Endothelial cell of umbilical vein (primary cell): ENCODE measurements at regions not wholly inside any gene's neighbourhood (a gene's known extent, or its start where the extent isn't known, plus 50 kb on each side); places are given as distances from the start of the nearest gene placed in this dataset.

Experiments
- BruUV-seq: library from RNA; stranded (reverse); fragments of 400-500 nt; replicated peaks from 2 replicates; lab custom pipeline; 2021; lab: Mats Ljungman, UMichigan
- CTCF ChIA-PET: fragments of 300-600, 350-600 bp; sonication (Branson Sonifier 250); formaldehyde crosslinking; loops from one replicate; lab custom pipeline; 2021; ENCODE audit warnings: antibody characterized with exemption, inconsistent platforms; lab: Charles Lee
- POLR2A ChIA-PET: fragments of 300-600, 350-600 bp; sonication (Branson Sonifier 250); formaldehyde crosslinking; loops from one replicate; lab custom pipeline; 2021; ENCODE audit warnings: antibody characterized with exemption, inconsistent platforms; lab: Charles Lee
- DNase-seq: peaks from one replicate; pipeline ENCODE4 v3.0.0-alpha.2; 2011; ENCODE audit warnings: low read depth, low spot score
- FAIRE-seq: peaks from 2 replicates; lab custom pipeline; 2011; peaks lifted over from hg19 to GRCh38; lab: Jason Lieb, UNC
- H2AFZ ChIP-seq: 2 replicates; pipeline ENCODE4 v1.6.0; 2012; ENCODE audit warnings: low read depth, low read length, control low read depth, inconsistent platforms
- H3K27ac ChIP-seq: 2 replicates; pipeline ENCODE4 v1.5.1; 2011; ENCODE audit warnings: low read depth, mild to moderate bottlenecking, control low read depth, low read length, moderate library complexity; ENCODE audit not compliant: insufficient read depth
- H3K27me3 ChIP-seq, 2 experiments: 2 replicates each; pipeline versions ENCODE4 v1.6.0 to v1.6.1; 2011; ENCODE audit warnings: low read length in 2 of 2, mixed read lengths in 1 of 2; ENCODE audit not compliant: control insufficient read depth in 2 of 2, insufficient read depth in 2 of 2
- H3K36me3 ChIP-seq, 2 experiments: 2 replicates in 1 of 2; 3 replicates in 1 of 2; pipeline ENCODE4 v1.5.1; 2011; ENCODE audit warnings: low read length in 2 of 2, mild to moderate bottlenecking in 1 of 2, moderate library complexity in 1 of 2; ENCODE audit not compliant: control insufficient read depth in 2 of 2, insufficient read depth in 2 of 2; ENCODE audit errors: extremely low read depth in 1 of 2
- H3K4me1 ChIP-seq: 3 replicates; pipeline ENCODE4 v1.5.1; 2011; ENCODE audit warnings: mild to moderate bottlenecking, low read length; ENCODE audit not compliant: control insufficient read depth, insufficient read depth; ENCODE audit errors: extremely low read depth
- H3K4me2 ChIP-seq: 2 replicates; pipeline ENCODE4 v1.6.1; 2011; ENCODE audit warnings: low read length, control low read depth, mixed read lengths; ENCODE audit not compliant: insufficient read depth
- H3K4me3 ChIP-seq, 3 experiments: fragments of 200-600 bp in 1 of 3; sonication (generic), shearing (Covaris generic) in 1 of 3; replicated peaks in 1 of 3; 2 replicates each; pipeline ENCODE4 v1.5.1; 2011 to 2016; ENCODE audit warnings: control low read depth in 3 of 3, low read length in 3 of 3, mild to moderate bottlenecking in 2 of 3, inconsistent platforms in 1 of 3, low read depth in 1 of 3, moderate library complexity in 1 of 3; ENCODE audit not compliant: insufficient read depth in 1 of 3
- H3K79me2 ChIP-seq: 2 replicates; pipeline ENCODE4 v1.6.0; 2012; ENCODE audit warnings: low read length, inconsistent platforms; ENCODE audit not compliant: control insufficient read depth, insufficient read depth
- H3K9ac ChIP-seq: replicated peaks from 2 replicates; pipeline ENCODE3; 2011; ENCODE audit warnings: low read length, control low read depth; ENCODE audit not compliant: insufficient read depth; ENCODE audit errors: extremely low read depth
- H3K9me1 ChIP-seq: replicated peaks from 3 replicates; pipeline ENCODE4 v1.6.0; 2011; ENCODE audit warnings: mild to moderate bottlenecking, low read length; ENCODE audit not compliant: control insufficient read depth, insufficient read depth; ENCODE audit errors: extremely low read depth
- H3K9me3 ChIP-seq: replicated peaks from 2 replicates; pipeline ENCODE4 v1.5.1; 2012; ENCODE audit warnings: low read length, inconsistent platforms; ENCODE audit not compliant: control insufficient read depth, insufficient read depth
- H4K20me1 ChIP-seq: replicated peaks from 2 replicates; pipeline ENCODE3; 2011; ENCODE audit warnings: mild to moderate bottlenecking, low read length; ENCODE audit not compliant: control insufficient read depth, insufficient read depth; ENCODE audit errors: extremely low read depth
- CTCF ChIP-seq, 2 donors: IDR thresholded peaks; 1 replicate in 1 of 2; 2 replicates in 1 of 2; pipeline ENCODE4 v1.5.1; 2011; ENCODE audit warnings: low read length in 2 of 2, mild to moderate bottlenecking in 2 of 2, moderate library complexity in 2 of 2, control low read depth in 1 of 2, inconsistent platforms in 1 of 2, low read depth in 1 of 2; ENCODE audit not compliant: insufficient read depth in 1 of 2; ENCODE audit errors: extremely low read depth in 1 of 2
- EZH2 ChIP-seq: IDR thresholded peaks from 2 replicates; pipeline ENCODE4 v1.6.1; 2012; ENCODE audit warnings: borderline replicate concordance, low read depth, mild to moderate bottlenecking, moderate library complexity, low read length, inconsistent platforms; ENCODE audit not compliant: severe bottlenecking
- FOS ChIP-seq: IDR thresholded peaks from 2 replicates; pipeline ENCODE4 v1.6.1; 2011; ENCODE audit warnings: mild to moderate bottlenecking, low read length, moderate library complexity, borderline replicate concordance; ENCODE audit not compliant: insufficient read depth
- GATA2 ChIP-seq: IDR thresholded peaks from 2 replicates; pipeline ENCODE4 v1.7.0; 2011; ENCODE audit warnings: low read depth, mild to moderate bottlenecking, moderate library complexity, mixed read lengths, low read length; ENCODE audit not compliant: insufficient read length, insufficient read depth
- JUN ChIP-seq: IDR thresholded peaks from 2 replicates; pipeline ENCODE4 v1.6.1; 2011; ENCODE audit warnings: borderline replicate concordance, low read depth; ENCODE audit not compliant: insufficient read length, insufficient read depth
- MAX ChIP-seq: IDR thresholded peaks from 2 replicates; pipeline ENCODE4 v1.6.1; 2011; ENCODE audit not compliant: insufficient read depth, insufficient read length
- MYC ChIP-seq: IDR thresholded peaks from one replicate; pipeline ENCODE4 v1.6.1; 2011; ENCODE audit warnings: mild to moderate bottlenecking, low read depth, low read length
- POLR2A ChIP-seq: IDR thresholded peaks from 2 replicates; pipeline ENCODE4 v1.6.1; 2012; ENCODE audit warnings: low read depth, mild to moderate bottlenecking, control low read depth, low read length
- POLR2AphosphoS5 ChIP-seq: IDR thresholded peaks from 2 replicates; pipeline ENCODE4 v1.6.1; 2012; ENCODE audit warnings: low read depth, mild to moderate bottlenecking, control low read depth, low read length, moderate library complexity; ENCODE audit not compliant: insufficient read depth
- dilution Hi-C: fragments of 300-500 bp; cut with MboI; formaldehyde crosslinking; loops from one replicate; pipeline ENCODE4 v1.15.0; 2019; ENCODE audit warnings: low sequenced_read_pairs; ENCODE audit not compliant: extremely low pct_ligation_motif_present
- intact Hi-C: fragments of 100-400 bp; cut with micrococcal nuclease; formaldehyde crosslinking; loops from one replicate; pipeline ENCODE4 v1.10.0; 2022

GRCh38 chr6:935582-935981 lies 242.6 kb upstream of the EXOC2 start:
- DNase-seq: no peak
- no peak overlapping the region for H3K4me3 ChIP-seq
- no peak overlapping the region for H3K27ac ChIP-seq
- H2AFZ ChIP-seq: no peak overlapping the region
- ChIA-PET POLR2A (no interaction called here), CTCF (no interaction called here)
- no peaks in the 10 kb centered on the region for H3K27me3 ChIP-seq
- TF ChIP-seq MAX (no peak), FOS (no peak), POLR2AphosphoS5 (no peak), GATA2 (no peak), JUN (no peak), CTCF (IDR thresholded peaks at IDR 0.05; ENCODE audit: extremely low read depth in 1 of 2, insufficient read depth in 1 of 2, low read depth in 1 of 2, low read length in 2 of 2) (no peak), MYC (no peak), POLR2A (no peak), EZH2 (no peak)
- no TSS peak for BruUV-seq
- FAIRE-seq: no peak
- H3K4me1 ChIP-seq: no peaks in the 10 kb centered on the region
- no peaks in the 10 kb centered on the region for H3K9me1 ChIP-seq
- no peak overlapping the region for H3K9ac ChIP-seq
- H3K9me3 ChIP-seq: no peaks in the 10 kb centered on the region
- no peaks in the 10 kb centered on the region for H3K79me2 ChIP-seq
- intact Hi-C loops: no loop called here
- no peak overlapping the region for H3K4me2 ChIP-seq
- H3K36me3 ChIP-seq: no peaks in the 10 kb centered on the region
- dilution Hi-C loops: no loop called here
- H4K20me1 ChIP-seq: no peaks in the 10 kb centered on the region
